GM12872 (cell line): ENCODE measurements at regions not wholly inside any gene's neighbourhood (a gene's known extent, or its start where the extent isn't known, plus 50 kb on each side); places are given as distances from the start of the nearest gene placed in this dataset.

ENCODE experiments used
- TF ChIP-seq, protein P1 (sequence below): IDR thresholded peaks from 3 replicates; pipeline ENCODE4 v1.5.1; 2011; ENCODE audit warnings: low read depth, mild to moderate bottlenecking, low read length, moderate library complexity; ENCODE audit not compliant: insufficient read depth

DNA sequence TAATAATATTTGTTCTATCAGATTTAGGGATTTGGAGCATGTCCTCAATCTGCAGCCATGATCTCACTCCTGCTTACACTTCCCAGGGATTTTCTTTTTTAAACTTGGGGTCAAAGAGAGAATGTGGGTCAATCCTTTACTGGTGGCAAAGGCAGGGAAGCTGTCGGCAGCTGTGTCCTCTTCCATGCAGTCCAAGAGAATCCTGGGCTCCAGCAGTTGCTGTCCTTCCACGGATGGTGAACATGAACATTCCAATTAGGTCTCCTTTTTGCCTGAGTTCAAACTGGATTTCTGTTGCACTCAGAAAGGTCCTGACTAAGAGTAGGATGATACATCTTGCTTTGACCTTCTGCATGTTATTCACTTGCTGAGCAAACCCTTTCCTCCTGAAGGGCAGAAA, 73.9 kb downstream of the ARL6IP4 start:
- TF ChIP-seq, protein P1, sequence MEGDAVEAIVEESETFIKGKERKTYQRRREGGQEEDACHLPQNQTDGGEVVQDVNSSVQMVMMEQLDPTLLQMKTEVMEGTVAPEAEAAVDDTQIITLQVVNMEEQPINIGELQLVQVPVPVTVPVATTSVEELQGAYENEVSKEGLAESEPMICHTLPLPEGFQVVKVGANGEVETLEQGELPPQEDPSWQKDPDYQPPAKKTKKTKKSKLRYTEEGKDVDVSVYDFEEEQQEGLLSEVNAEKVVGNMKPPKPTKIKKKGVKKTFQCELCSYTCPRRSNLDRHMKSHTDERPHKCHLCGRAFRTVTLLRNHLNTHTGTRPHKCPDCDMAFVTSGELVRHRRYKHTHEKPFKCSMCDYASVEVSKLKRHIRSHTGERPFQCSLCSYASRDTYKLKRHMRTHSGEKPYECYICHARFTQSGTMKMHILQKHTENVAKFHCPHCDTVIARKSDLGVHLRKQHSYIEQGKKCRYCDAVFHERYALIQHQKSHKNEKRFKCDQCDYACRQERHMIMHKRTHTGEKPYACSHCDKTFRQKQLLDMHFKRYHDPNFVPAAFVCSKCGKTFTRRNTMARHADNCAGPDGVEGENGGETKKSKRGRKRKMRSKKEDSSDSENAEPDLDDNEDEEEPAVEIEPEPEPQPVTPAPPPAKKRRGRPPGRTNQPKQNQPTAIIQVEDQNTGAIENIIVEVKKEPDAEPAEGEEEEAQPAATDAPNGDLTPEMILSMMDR: no peak

DNA sequence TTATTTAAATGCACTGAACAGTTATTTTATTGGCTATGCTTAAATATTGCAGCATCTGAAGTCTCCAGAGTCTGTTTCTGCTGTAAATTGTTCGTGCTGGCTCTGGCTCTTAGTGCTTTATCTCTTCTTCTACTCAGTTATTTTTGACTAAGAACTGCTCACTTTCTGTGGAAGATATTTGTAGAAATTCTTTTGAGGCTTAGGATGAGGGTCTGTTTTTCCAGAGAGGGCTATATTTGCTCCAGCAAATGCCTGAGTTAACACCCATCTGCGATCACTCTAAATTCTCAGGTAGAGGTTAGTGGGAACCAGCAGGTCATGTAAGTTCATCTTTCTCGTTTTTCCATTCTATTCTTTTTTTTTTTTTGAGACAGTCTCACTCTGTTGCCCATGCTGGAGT, 71.1 kb downstream of the ARL6IP4 start:
- TF ChIP-seq, protein P1: no peak

DNA sequence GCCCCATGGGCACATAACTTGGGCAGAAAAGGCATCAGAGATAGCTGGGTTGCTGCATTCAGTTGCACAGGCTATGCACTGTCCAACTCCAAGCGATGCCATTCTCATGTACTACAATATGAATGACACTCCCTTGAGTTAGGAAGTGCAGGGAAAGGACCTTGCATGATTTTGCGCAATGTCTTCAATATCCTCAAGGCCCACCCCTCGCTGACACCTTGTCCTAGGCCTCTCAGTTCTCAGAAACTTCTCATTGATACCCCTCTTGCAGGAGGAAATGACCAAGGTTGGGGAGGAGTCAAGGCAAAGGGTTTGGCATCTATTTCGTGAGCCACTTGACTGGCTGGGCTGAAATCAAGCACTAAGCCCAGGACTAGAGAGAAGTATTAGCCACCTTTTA, 70.4 kb downstream of the ARL6IP4 start:
- TF ChIP-seq, protein P1: no peak

DNA sequence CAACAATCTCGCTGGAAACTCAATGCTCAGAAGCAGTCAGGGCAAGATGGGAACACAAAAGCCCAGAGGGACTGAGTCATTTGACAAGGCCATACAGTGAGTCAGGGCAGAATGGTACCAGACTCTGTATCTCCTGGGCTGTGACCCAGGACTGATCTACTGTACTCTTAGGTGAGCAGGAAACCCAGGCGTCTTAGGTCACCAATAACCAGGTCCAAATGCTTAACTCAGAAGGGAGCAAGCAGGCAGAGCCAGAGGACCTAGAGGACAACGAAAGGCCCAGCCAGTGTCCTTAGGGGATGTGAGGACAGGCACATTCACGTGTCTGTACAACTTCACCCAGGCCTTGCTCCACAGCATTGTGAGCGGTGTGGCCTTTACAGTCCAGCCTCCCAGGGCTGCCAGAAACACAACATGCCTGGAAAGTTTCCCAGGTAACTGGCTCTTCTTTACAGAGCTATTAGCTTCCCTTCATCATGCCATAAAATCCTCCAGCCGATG, 69.9 kb downstream of the ARL6IP4 start:
- TF ChIP-seq, protein P1: no peak

DNA sequence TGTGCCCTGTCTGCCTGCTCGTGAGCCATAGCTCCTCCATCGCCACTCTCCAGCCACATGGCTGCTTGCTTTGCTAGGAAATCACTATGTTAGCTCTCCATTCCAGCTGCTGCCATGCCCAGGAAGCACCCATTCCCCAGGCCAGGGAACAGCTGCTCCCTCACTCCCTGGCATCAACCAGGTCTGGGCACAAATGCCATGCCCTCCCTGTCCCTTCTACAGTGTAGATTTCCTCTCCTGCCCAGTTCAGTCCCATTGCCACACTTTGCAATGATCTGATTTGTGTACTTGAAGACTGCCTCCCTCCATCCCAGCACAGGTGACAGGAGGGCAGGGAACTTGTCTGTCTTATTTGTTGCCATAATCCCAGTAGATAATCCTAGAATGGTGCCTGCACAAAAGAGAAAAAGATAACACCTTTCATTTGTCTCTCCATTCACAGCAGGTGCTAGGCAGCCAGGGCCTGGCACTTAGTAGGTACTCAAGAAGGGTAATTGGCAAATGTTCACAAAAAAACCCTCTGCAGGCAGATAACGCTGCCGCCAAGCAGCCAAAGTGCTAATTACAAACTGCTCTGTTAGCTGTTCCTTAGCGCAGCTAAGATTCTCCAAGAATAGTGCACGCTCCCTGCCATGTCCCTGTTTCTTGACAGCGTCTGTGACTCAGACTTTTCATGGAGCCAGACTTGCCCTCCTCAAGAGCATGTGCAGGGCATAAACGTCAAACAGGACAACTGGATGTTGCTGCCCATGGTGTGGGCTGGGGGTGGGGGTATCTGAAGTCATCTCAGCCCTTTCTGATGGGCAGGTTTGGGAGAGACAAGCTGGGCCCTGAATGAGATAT, 69.1 kb downstream of the ARL6IP4 start:
- TF ChIP-seq, protein P1: no peak

DNA sequence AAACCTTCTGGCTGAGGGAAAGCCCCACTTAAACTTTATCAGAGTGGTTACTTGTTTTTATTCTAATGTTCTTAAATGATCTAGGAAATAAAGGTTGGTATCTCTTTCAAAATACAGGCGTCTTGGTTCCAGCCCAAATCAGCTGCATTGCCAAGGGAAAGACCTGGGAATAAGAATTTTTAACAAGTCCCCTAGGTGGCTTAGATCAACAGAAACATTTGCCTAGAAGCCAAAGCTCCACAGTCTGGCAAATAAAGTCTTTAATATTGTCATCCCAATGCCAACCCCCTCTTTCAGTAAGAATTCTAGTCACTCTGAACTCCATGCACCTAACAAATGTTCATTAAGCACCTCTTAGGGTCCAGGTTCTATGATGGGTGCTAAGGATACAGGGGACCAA, 66.8 kb downstream of the ARL6IP4 start:
- TF ChIP-seq, protein P1: no peak

DNA sequence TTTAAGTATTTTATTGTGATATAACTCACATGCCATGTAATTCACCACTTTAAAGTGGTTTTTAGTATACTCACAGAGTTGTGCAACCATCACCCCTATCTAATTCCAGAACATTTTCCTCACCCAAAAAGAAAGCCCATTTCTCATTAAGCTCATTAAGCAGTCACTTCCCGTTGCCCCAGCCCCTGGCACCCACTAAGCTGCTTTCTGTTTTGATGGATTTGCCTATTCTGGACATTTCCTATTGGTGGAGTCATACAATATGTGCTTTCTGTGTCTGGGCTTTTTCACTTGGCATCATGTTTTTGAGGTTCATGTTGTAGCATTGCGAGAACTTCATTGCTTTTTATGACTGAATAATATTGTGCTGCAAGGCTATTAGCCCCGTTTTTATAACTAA, 66.0 kb downstream of the ARL6IP4 start:
- TF ChIP-seq, protein P1: no peak
